Endothelial cell of umbilical vein (primary cell): ENCODE measurements at regions not wholly inside any gene's neighbourhood (a gene's known extent, or its start where the extent isn't known, plus 50 kb on each side); places are given as distances from the start of the nearest gene placed in this dataset.

Experiments
- BruUV-seq: library from RNA; stranded (reverse); fragments of 400-500 nt; replicated peaks from 2 replicates; lab custom pipeline; 2021; lab: Mats Ljungman, UMichigan
- CTCF ChIA-PET: fragments of 300-600, 350-600 bp; sonication (Branson Sonifier 250); formaldehyde crosslinking; loops from one replicate; lab custom pipeline; 2021; ENCODE audit warnings: antibody characterized with exemption, inconsistent platforms; lab: Charles Lee
- POLR2A ChIA-PET: fragments of 300-600, 350-600 bp; sonication (Branson Sonifier 250); formaldehyde crosslinking; loops from one replicate; lab custom pipeline; 2021; ENCODE audit warnings: antibody characterized with exemption, inconsistent platforms; lab: Charles Lee
- DNase-seq: peaks from one replicate; pipeline ENCODE4 v3.0.0-alpha.2; 2011; ENCODE audit warnings: low read depth, low spot score
- FAIRE-seq: peaks from 2 replicates; lab custom pipeline; 2011; peaks lifted over from hg19 to GRCh38; lab: Jason Lieb, UNC
- H2AFZ ChIP-seq: 2 replicates; pipeline ENCODE4 v1.6.0; 2012; ENCODE audit warnings: low read depth, low read length, control low read depth, inconsistent platforms
- H3K27ac ChIP-seq: 2 replicates; pipeline ENCODE4 v1.5.1; 2011; ENCODE audit warnings: low read depth, mild to moderate bottlenecking, control low read depth, low read length, moderate library complexity; ENCODE audit not compliant: insufficient read depth
- H3K27me3 ChIP-seq, 2 experiments: 2 replicates each; pipeline versions ENCODE4 v1.6.0 to v1.6.1; 2011; ENCODE audit warnings: low read length in 2 of 2, mixed read lengths in 1 of 2; ENCODE audit not compliant: control insufficient read depth in 2 of 2, insufficient read depth in 2 of 2
- H3K36me3 ChIP-seq, 2 experiments: 2 replicates in 1 of 2; 3 replicates in 1 of 2; pipeline ENCODE4 v1.5.1; 2011; ENCODE audit warnings: low read length in 2 of 2, mild to moderate bottlenecking in 1 of 2, moderate library complexity in 1 of 2; ENCODE audit not compliant: control insufficient read depth in 2 of 2, insufficient read depth in 2 of 2; ENCODE audit errors: extremely low read depth in 1 of 2
- H3K4me1 ChIP-seq: 3 replicates; pipeline ENCODE4 v1.5.1; 2011; ENCODE audit warnings: mild to moderate bottlenecking, low read length; ENCODE audit not compliant: control insufficient read depth, insufficient read depth; ENCODE audit errors: extremely low read depth
- H3K4me2 ChIP-seq: 2 replicates; pipeline ENCODE4 v1.6.1; 2011; ENCODE audit warnings: low read length, control low read depth, mixed read lengths; ENCODE audit not compliant: insufficient read depth
- H3K4me3 ChIP-seq, 3 experiments: fragments of 200-600 bp in 1 of 3; sonication (generic), shearing (Covaris generic) in 1 of 3; replicated peaks in 1 of 3; 2 replicates each; pipeline ENCODE4 v1.5.1; 2011 to 2016; ENCODE audit warnings: control low read depth in 3 of 3, low read length in 3 of 3, mild to moderate bottlenecking in 2 of 3, inconsistent platforms in 1 of 3, low read depth in 1 of 3, moderate library complexity in 1 of 3; ENCODE audit not compliant: insufficient read depth in 1 of 3
- H3K79me2 ChIP-seq: 2 replicates; pipeline ENCODE4 v1.6.0; 2012; ENCODE audit warnings: low read length, inconsistent platforms; ENCODE audit not compliant: control insufficient read depth, insufficient read depth
- H3K9ac ChIP-seq: replicated peaks from 2 replicates; pipeline ENCODE3; 2011; ENCODE audit warnings: low read length, control low read depth; ENCODE audit not compliant: insufficient read depth; ENCODE audit errors: extremely low read depth
- H3K9me1 ChIP-seq: replicated peaks from 3 replicates; pipeline ENCODE4 v1.6.0; 2011; ENCODE audit warnings: mild to moderate bottlenecking, low read length; ENCODE audit not compliant: control insufficient read depth, insufficient read depth; ENCODE audit errors: extremely low read depth
- H3K9me3 ChIP-seq: replicated peaks from 2 replicates; pipeline ENCODE4 v1.5.1; 2012; ENCODE audit warnings: low read length, inconsistent platforms; ENCODE audit not compliant: control insufficient read depth, insufficient read depth
- H4K20me1 ChIP-seq: replicated peaks from 2 replicates; pipeline ENCODE3; 2011; ENCODE audit warnings: mild to moderate bottlenecking, low read length; ENCODE audit not compliant: control insufficient read depth, insufficient read depth; ENCODE audit errors: extremely low read depth
- CTCF ChIP-seq, 2 donors: IDR thresholded peaks; 1 replicate in 1 of 2; 2 replicates in 1 of 2; pipeline ENCODE4 v1.5.1; 2011; ENCODE audit warnings: low read length in 2 of 2, mild to moderate bottlenecking in 2 of 2, moderate library complexity in 2 of 2, control low read depth in 1 of 2, inconsistent platforms in 1 of 2, low read depth in 1 of 2; ENCODE audit not compliant: insufficient read depth in 1 of 2; ENCODE audit errors: extremely low read depth in 1 of 2
- EZH2 ChIP-seq: IDR thresholded peaks from 2 replicates; pipeline ENCODE4 v1.6.1; 2012; ENCODE audit warnings: borderline replicate concordance, low read depth, mild to moderate bottlenecking, moderate library complexity, low read length, inconsistent platforms; ENCODE audit not compliant: severe bottlenecking
- FOS ChIP-seq: IDR thresholded peaks from 2 replicates; pipeline ENCODE4 v1.6.1; 2011; ENCODE audit warnings: mild to moderate bottlenecking, low read length, moderate library complexity, borderline replicate concordance; ENCODE audit not compliant: insufficient read depth
- GATA2 ChIP-seq: IDR thresholded peaks from 2 replicates; pipeline ENCODE4 v1.7.0; 2011; ENCODE audit warnings: low read depth, mild to moderate bottlenecking, moderate library complexity, mixed read lengths, low read length; ENCODE audit not compliant: insufficient read length, insufficient read depth
- JUN ChIP-seq: IDR thresholded peaks from 2 replicates; pipeline ENCODE4 v1.6.1; 2011; ENCODE audit warnings: borderline replicate concordance, low read depth; ENCODE audit not compliant: insufficient read length, insufficient read depth
- MYC ChIP-seq: IDR thresholded peaks from one replicate; pipeline ENCODE4 v1.6.1; 2011; ENCODE audit warnings: mild to moderate bottlenecking, low read depth, low read length
- POLR2A ChIP-seq: IDR thresholded peaks from 2 replicates; pipeline ENCODE4 v1.6.1; 2012; ENCODE audit warnings: low read depth, mild to moderate bottlenecking, control low read depth, low read length
- POLR2AphosphoS5 ChIP-seq: IDR thresholded peaks from 2 replicates; pipeline ENCODE4 v1.6.1; 2012; ENCODE audit warnings: low read depth, mild to moderate bottlenecking, control low read depth, low read length, moderate library complexity; ENCODE audit not compliant: insufficient read depth
- dilution Hi-C: fragments of 300-500 bp; cut with MboI; formaldehyde crosslinking; loops from one replicate; pipeline ENCODE4 v1.15.0; 2019; ENCODE audit warnings: low sequenced_read_pairs; ENCODE audit not compliant: extremely low pct_ligation_motif_present
- intact Hi-C: fragments of 100-400 bp; cut with micrococcal nuclease; formaldehyde crosslinking; loops from one replicate; pipeline ENCODE4 v1.10.0; 2022
- TF ChIP-seq, protein P1 (sequence below): IDR thresholded peaks from 2 replicates; pipeline ENCODE4 v1.6.1; 2011; ENCODE audit not compliant: insufficient read depth, insufficient read length

DNA sequence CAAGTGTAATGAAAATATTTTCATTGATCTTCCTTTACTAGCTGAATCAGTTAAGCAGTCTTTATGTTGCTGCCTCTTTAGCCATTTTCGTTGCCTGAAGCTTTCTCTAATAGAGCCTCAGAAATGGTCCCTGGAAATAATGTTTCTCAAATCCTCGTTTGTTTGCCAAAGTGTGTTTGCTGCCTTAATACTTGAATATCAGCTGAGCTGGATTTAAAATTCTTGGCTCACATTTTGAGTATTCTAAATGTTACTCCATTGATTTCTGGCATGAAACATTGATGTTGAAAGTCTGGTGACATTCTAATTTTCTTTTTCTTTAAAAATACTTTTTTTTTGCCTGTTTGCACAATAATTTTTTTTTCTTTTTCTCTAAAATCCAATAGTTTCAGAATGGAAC is 84.6 kb upstream of the SERBP1 start:
- Histone ChIP-seq H3K9me1 (no peaks in the 10 kb centered on the region), H3K9ac (no peak overlapping the region), H3K36me3 (no peaks in the 10 kb centered on the region), H2AFZ (no peak overlapping the region), H3K4me2 (no peak overlapping the region), H3K9me3 (peaks cover 2% of the 10 kb centered on the region), H3K4me1 (no peaks in the 10 kb centered on the region), H3K79me2 (no peaks in the 10 kb centered on the region), H3K27ac (no peak overlapping the region), H4K20me1 (no peaks in the 10 kb centered on the region), H3K27me3 (peaks cover 0 to 4% of the 10 kb centered on the region in 2 experiments), H3K4me3 (no peak overlapping the region)
- FAIRE-seq (no peak), DNase-seq (no peak)
- intact Hi-C loops (no loop called here), dilution Hi-C loops (no loop called here)
- CTCF ChIA-PET = no interaction called here
- POLR2A ChIA-PET = no interaction called here
- no TSS peak for BruUV-seq
- TF ChIP-seq JUN (no peak), FOS (no peak), CTCF (IDR thresholded peaks at IDR 0.05; ENCODE audit: extremely low read depth in 1 of 2, insufficient read depth in 1 of 2, low read depth in 1 of 2, low read length in 2 of 2) (no peak), MYC (no peak), POLR2A (no peak), GATA2 (no peak), POLR2AphosphoS5 (no peak), EZH2 (no peak)
- TF ChIP-seq, protein P1, sequence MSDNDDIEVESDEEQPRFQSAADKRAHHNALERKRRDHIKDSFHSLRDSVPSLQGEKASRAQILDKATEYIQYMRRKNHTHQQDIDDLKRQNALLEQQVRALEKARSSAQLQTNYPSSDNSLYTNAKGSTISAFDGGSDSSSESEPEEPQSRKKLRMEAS = no peak
